ENCODE measurements at regions not wholly inside any gene's neighbourhood (a gene's known extent, or its start where the extent isn't known, plus 50 kb on each side); places are given as distances from the start of the nearest gene placed in this dataset.

- TF ChIP-seq CTCF (conservative IDR thresholded peaks at IDR 0.05) (no peak), ZFX (IDR thresholded peaks at IDR 0.05) (no peak)
- H3K27ac ChIP-seq, result no peak overlapping the region
These were observed 151.1 kb upstream of the MITF start for GRCh38 chr3:69588170-69588569.

DNA sequence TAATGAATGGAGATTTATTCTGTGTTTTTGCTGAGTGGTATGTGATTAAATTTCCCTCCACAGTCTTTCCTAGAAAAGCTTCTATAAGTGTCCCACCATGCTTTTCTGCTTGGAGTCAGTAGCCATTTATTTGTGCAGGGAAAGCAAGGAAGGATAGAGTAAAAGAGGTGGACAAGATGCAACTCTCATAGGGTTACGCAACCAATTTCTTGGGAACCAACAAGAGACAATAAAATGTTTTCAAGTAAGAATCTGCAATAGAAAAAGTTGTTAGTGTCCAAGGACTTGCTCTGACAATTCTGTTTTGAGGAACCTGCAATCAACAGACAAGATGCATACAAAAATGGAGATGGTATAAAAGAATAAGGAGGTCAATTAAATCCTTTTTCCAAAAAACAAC lies 153.8 kb upstream of the MITF start:
- H3K27ac ChIP-seq, result no peak overlapping the region
- no peak for TF ChIP-seq ZFX (IDR thresholded peaks at IDR 0.05)
- no peak for TF ChIP-seq CTCF (conservative IDR thresholded peaks at IDR 0.05)

- no peak for TF ChIP-seq CTCF (conservative IDR thresholded peaks at IDR 0.05)
- TF ChIP-seq ZFX (IDR thresholded peaks at IDR 0.05), result no peak
- no peak overlapping the region for H3K27ac ChIP-seq
These were observed 157.2 kb upstream of the MITF start for GRCh38 chr3:69582044-69582443.

DNA sequence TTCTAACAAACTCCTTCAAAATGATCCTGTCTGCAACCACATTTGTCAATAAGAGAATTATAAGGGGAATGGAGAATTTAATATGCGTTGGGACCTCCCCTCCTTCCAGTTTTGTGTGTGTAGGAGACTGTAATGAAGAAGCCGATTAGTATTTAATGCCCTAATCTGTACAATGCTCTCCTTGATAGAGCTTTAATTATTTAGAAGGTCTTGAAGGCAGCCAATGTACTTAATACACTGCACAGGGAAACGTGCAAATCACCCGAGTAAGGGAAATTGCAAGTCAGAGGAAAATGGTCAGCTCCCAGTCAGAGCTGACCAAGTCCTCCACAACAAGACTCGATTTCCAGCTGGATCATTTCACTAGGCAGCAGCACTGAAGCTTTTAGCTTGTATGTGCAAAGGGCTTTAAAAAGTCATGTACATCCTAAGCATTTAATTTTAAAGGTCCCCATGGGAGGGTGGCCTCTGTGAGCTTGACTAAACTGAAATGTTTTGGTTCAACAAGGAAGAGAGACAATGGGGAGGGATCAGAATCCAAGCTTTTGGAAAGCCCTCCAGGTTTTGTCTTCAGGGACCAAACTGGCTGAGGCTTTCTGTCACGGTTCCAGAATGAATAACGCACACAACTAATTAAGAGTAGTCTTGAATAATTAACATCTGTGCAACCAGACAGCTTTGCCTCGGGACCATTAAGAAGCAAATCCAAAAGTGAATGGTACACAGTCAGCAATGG lies 159.8 kb upstream of the MITF start:
- no peak for TF ChIP-seq CTCF (conservative IDR thresholded peaks at IDR 0.05)
- no peak for TF ChIP-seq ZFX (IDR thresholded peaks at IDR 0.05)
- no peak overlapping the region for H3K27ac ChIP-seq

GRCh38 chr3:69569520-69569919 lies 169.7 kb upstream of the MITF start:
- TF ChIP-seq ZFX (IDR thresholded peaks at IDR 0.05) (no peak), CTCF (conservative IDR thresholded peaks at IDR 0.05) (no peak)
- no peak overlapping the region for H3K27ac ChIP-seq

DNA sequence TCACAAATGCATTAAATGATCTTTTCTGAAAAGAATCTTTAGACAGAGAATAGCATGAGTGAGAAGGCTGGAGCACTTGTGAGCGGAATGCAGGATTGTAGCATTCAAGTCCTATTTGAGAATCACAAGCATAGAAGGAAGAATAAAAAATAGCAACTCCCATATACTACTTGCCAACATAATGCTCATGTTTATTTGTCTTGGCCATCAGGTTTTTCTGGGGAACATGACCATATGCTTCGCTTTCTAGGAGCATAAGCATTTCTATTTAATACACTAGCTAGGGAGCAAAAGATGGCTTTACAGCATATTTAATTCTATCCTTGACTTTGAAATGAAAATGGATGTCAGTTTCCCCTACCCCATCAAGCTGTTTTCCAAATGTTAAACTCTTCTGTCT lies 170.3 kb upstream of the MITF start:
- no peak for TF ChIP-seq CTCF (conservative IDR thresholded peaks at IDR 0.05)
- TF ChIP-seq ZFX (IDR thresholded peaks at IDR 0.05), result no peak
- H3K27ac ChIP-seq, result no peak overlapping the region

DNA sequence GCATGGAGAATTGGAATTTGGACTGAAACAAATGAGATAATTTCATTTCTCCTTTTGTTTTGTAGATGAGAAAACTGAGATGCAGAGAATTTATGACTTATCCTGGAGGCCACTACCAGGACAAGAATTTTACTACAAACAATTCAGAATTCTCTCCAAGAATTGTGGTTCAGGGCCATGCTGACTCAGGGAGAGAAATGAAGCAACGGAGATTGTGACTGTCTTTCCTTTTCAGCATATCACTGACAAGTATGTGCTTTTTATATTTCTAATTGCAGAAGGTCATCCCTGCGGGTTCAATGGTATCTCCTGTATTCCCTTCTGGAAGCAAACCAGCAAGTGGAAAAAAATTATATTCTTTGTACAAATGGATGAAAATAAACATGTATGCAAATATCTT lies 170.8 kb upstream of the MITF start:
- no peak overlapping the region for H3K27ac ChIP-seq
- TF ChIP-seq ZFX (IDR thresholded peaks at IDR 0.05), result no peak
- no peak for TF ChIP-seq CTCF (conservative IDR thresholded peaks at IDR 0.05)

Measured in C4-2B (cell line).